ENCODE measurements at regions not wholly inside any gene's neighbourhood (a gene's known extent, or its start where the extent isn't known, plus 50 kb on each side); places are given as distances from the start of the nearest gene placed in this dataset.

- TF ChIP-seq POLR2A (IDR thresholded peaks at IDR 0.05; ENCODE audit: low read length) (no peak), GATA1 (IDR thresholded peaks at IDR 0.05; ENCODE audit: low read depth, low read length) (no peak)
These were observed 181.4 kb downstream of the GRB14 start for GRCh38 chr2:164439885-164440284.

Data from erythroblast (primary cell).